D721Med (cell line): ENCODE measurements at regions not wholly inside any gene's neighbourhood (a gene's known extent, or its start where the extent isn't known, plus 50 kb on each side); places are given as distances from the start of the nearest gene placed in this dataset.

ENCODE experiments used
- DNase-seq: peaks from one replicate; pipeline ENCODE4 v3.0.0; 2011; ENCODE audit warnings: low spot score; ENCODE audit not compliant: insufficient read length
- FAIRE-seq: peaks from 2 replicates; lab custom pipeline; 2011; peaks lifted over from hg19 to GRCh38; lab: Jason Lieb, UNC
- TF ChIP-seq, protein P1 (sequence below): IDR thresholded peaks from 2 replicates; pipeline ENCODE4 v1.5.1; 2012; ENCODE audit warnings: mild to moderate bottlenecking, control low read depth; ENCODE audit not compliant: insufficient read depth; ENCODE audit errors: missing control alignments

GRCh38 chr10:43899224-43899959 lies 250.7 kb upstream of the ZNF32 start:
- TF ChIP-seq, protein P1, sequence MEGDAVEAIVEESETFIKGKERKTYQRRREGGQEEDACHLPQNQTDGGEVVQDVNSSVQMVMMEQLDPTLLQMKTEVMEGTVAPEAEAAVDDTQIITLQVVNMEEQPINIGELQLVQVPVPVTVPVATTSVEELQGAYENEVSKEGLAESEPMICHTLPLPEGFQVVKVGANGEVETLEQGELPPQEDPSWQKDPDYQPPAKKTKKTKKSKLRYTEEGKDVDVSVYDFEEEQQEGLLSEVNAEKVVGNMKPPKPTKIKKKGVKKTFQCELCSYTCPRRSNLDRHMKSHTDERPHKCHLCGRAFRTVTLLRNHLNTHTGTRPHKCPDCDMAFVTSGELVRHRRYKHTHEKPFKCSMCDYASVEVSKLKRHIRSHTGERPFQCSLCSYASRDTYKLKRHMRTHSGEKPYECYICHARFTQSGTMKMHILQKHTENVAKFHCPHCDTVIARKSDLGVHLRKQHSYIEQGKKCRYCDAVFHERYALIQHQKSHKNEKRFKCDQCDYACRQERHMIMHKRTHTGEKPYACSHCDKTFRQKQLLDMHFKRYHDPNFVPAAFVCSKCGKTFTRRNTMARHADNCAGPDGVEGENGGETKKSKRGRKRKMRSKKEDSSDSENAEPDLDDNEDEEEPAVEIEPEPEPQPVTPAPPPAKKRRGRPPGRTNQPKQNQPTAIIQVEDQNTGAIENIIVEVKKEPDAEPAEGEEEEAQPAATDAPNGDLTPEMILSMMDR: no peak
- FAIRE-seq (no peak), DNase-seq (no peak)

- FAIRE-seq (no peak), DNase-seq (no peak)
- TF ChIP-seq, protein P1: no peak
Measured at GRCh38 chr10:43898592-43898991, 249.9 kb upstream of the ZNF32 start.

DNA sequence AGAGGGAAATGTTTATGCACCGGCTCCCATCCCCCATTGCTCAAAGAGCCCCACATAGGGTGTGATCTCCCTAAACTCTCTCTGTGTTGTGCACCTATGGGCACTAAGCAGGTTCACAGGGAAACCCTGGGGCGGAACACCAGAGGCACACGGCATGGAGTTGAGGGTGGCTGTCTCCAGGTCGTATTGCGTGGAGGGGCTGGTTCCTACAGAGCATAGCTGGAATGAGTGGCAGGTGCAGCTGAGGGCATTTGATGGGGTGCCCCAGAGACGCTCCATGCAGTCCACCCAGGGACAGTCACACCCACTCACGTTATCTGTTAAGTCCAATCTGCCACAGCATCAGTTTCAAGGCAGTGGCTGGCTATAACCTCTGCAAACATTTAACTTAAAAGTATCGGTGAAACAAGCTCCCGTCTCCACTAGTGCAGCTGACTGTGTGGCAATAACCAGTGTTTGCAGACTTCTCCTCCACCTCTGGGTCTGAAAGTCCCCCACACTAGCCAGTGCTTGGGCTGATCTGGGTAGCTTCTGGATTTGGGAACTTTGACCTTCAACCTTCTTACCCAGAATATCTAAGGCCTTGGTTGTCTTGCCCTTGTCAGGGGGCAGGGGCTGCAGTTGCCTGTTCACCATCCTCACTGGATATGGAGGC lies 249.2 kb upstream of the ZNF32 start:
- TF ChIP-seq, protein P1: no peak
- DNase-seq (no peak), FAIRE-seq (no peak)

- no peak for FAIRE-seq
- no peak for DNase-seq
Measured at GRCh38 chr10:43892062-43892770, 243.5 kb upstream of the ZNF32 start.

DNA sequence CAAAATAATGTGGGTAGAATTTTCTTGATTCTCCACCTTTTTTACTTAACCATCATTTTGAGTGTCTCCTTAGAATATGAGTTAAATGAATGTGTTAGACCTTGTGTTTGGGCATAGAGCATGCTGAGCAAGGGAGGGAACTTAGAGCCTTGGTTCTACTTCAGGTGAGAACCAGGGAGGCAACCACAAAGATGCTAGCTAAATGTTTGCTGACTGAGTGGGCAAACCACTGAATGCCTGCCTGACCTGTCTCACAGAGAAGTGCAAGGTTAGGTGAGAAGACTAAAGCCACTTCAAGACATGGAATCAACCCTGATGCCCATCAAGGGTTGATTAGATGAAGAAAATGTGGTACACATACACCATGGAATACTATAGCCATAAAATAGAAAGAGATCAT lies 242.6 kb upstream of the ZNF32 start:
- DNase-seq (no peak), FAIRE-seq (no peak)
- TF ChIP-seq, protein P1: no peak

More at GRCh38 chr10:43892062-43892770, 243.5 kb upstream of the ZNF32 start:
- TF ChIP-seq, protein P1: no peak

GRCh38 chr10:43890124-43890523 lies 241.4 kb upstream of the ZNF32 start:
- TF ChIP-seq, protein P1: no peak
- no peak for DNase-seq
- FAIRE-seq: no peak
